Endothelial cell of umbilical vein (primary cell): ENCODE measurements at regions not wholly inside any gene's neighbourhood (a gene's known extent, or its start where the extent isn't known, plus 50 kb on each side); places are given as distances from the start of the nearest gene placed in this dataset.

Source experiments
- BruUV-seq: library from RNA; stranded (reverse); fragments of 400-500 nt; replicated peaks from 2 replicates; lab custom pipeline; 2021; lab: Mats Ljungman, UMichigan
- CTCF ChIA-PET: fragments of 300-600, 350-600 bp; sonication (Branson Sonifier 250); formaldehyde crosslinking; loops from one replicate; lab custom pipeline; 2021; ENCODE audit warnings: antibody characterized with exemption, inconsistent platforms; lab: Charles Lee
- POLR2A ChIA-PET: fragments of 300-600, 350-600 bp; sonication (Branson Sonifier 250); formaldehyde crosslinking; loops from one replicate; lab custom pipeline; 2021; ENCODE audit warnings: antibody characterized with exemption, inconsistent platforms; lab: Charles Lee
- DNase-seq: peaks from one replicate; pipeline ENCODE4 v3.0.0-alpha.2; 2011; ENCODE audit warnings: low read depth, low spot score
- FAIRE-seq: peaks from 2 replicates; lab custom pipeline; 2011; peaks lifted over from hg19 to GRCh38; lab: Jason Lieb, UNC
- H2AFZ ChIP-seq: 2 replicates; pipeline ENCODE4 v1.6.0; 2012; ENCODE audit warnings: low read depth, low read length, control low read depth, inconsistent platforms
- H3K27ac ChIP-seq: 2 replicates; pipeline ENCODE4 v1.5.1; 2011; ENCODE audit warnings: low read depth, mild to moderate bottlenecking, control low read depth, low read length, moderate library complexity; ENCODE audit not compliant: insufficient read depth
- H3K27me3 ChIP-seq, 2 experiments: 2 replicates each; pipeline versions ENCODE4 v1.6.0 to v1.6.1; 2011; ENCODE audit warnings: low read length in 2 of 2, mixed read lengths in 1 of 2; ENCODE audit not compliant: control insufficient read depth in 2 of 2, insufficient read depth in 2 of 2
- H3K36me3 ChIP-seq, 2 experiments: 2 replicates in 1 of 2; 3 replicates in 1 of 2; pipeline ENCODE4 v1.5.1; 2011; ENCODE audit warnings: low read length in 2 of 2, mild to moderate bottlenecking in 1 of 2, moderate library complexity in 1 of 2; ENCODE audit not compliant: control insufficient read depth in 2 of 2, insufficient read depth in 2 of 2; ENCODE audit errors: extremely low read depth in 1 of 2
- H3K4me1 ChIP-seq: 3 replicates; pipeline ENCODE4 v1.5.1; 2011; ENCODE audit warnings: mild to moderate bottlenecking, low read length; ENCODE audit not compliant: control insufficient read depth, insufficient read depth; ENCODE audit errors: extremely low read depth
- H3K4me2 ChIP-seq: 2 replicates; pipeline ENCODE4 v1.6.1; 2011; ENCODE audit warnings: low read length, control low read depth, mixed read lengths; ENCODE audit not compliant: insufficient read depth
- H3K4me3 ChIP-seq, 3 experiments: fragments of 200-600 bp in 1 of 3; sonication (generic), shearing (Covaris generic) in 1 of 3; replicated peaks in 1 of 3; 2 replicates each; pipeline ENCODE4 v1.5.1; 2011 to 2016; ENCODE audit warnings: control low read depth in 3 of 3, low read length in 3 of 3, mild to moderate bottlenecking in 2 of 3, inconsistent platforms in 1 of 3, low read depth in 1 of 3, moderate library complexity in 1 of 3; ENCODE audit not compliant: insufficient read depth in 1 of 3
- H3K79me2 ChIP-seq: 2 replicates; pipeline ENCODE4 v1.6.0; 2012; ENCODE audit warnings: low read length, inconsistent platforms; ENCODE audit not compliant: control insufficient read depth, insufficient read depth
- H3K9ac ChIP-seq: replicated peaks from 2 replicates; pipeline ENCODE3; 2011; ENCODE audit warnings: low read length, control low read depth; ENCODE audit not compliant: insufficient read depth; ENCODE audit errors: extremely low read depth
- H3K9me1 ChIP-seq: replicated peaks from 3 replicates; pipeline ENCODE4 v1.6.0; 2011; ENCODE audit warnings: mild to moderate bottlenecking, low read length; ENCODE audit not compliant: control insufficient read depth, insufficient read depth; ENCODE audit errors: extremely low read depth
- H3K9me3 ChIP-seq: replicated peaks from 2 replicates; pipeline ENCODE4 v1.5.1; 2012; ENCODE audit warnings: low read length, inconsistent platforms; ENCODE audit not compliant: control insufficient read depth, insufficient read depth
- H4K20me1 ChIP-seq: replicated peaks from 2 replicates; pipeline ENCODE3; 2011; ENCODE audit warnings: mild to moderate bottlenecking, low read length; ENCODE audit not compliant: control insufficient read depth, insufficient read depth; ENCODE audit errors: extremely low read depth
- EZH2 ChIP-seq: IDR thresholded peaks from 2 replicates; pipeline ENCODE4 v1.6.1; 2012; ENCODE audit warnings: borderline replicate concordance, low read depth, mild to moderate bottlenecking, moderate library complexity, low read length, inconsistent platforms; ENCODE audit not compliant: severe bottlenecking
- FOS ChIP-seq: IDR thresholded peaks from 2 replicates; pipeline ENCODE4 v1.6.1; 2011; ENCODE audit warnings: mild to moderate bottlenecking, low read length, moderate library complexity, borderline replicate concordance; ENCODE audit not compliant: insufficient read depth
- JUN ChIP-seq: IDR thresholded peaks from 2 replicates; pipeline ENCODE4 v1.6.1; 2011; ENCODE audit warnings: borderline replicate concordance, low read depth; ENCODE audit not compliant: insufficient read length, insufficient read depth
- dilution Hi-C: fragments of 300-500 bp; cut with MboI; formaldehyde crosslinking; loops from one replicate; pipeline ENCODE4 v1.15.0; 2019; ENCODE audit warnings: low sequenced_read_pairs; ENCODE audit not compliant: extremely low pct_ligation_motif_present
- intact Hi-C: fragments of 100-400 bp; cut with micrococcal nuclease; formaldehyde crosslinking; loops from one replicate; pipeline ENCODE4 v1.10.0; 2022
- TF ChIP-seq, protein P1 (sequence below), 2 donors: IDR thresholded peaks; 1 replicate in 1 of 2; 2 replicates in 1 of 2; pipeline ENCODE4 v1.5.1; 2011; ENCODE audit warnings: low read length in 2 of 2, mild to moderate bottlenecking in 2 of 2, moderate library complexity in 2 of 2, control low read depth in 1 of 2, inconsistent platforms in 1 of 2, low read depth in 1 of 2; ENCODE audit not compliant: insufficient read depth in 1 of 2; ENCODE audit errors: extremely low read depth in 1 of 2

DNA sequence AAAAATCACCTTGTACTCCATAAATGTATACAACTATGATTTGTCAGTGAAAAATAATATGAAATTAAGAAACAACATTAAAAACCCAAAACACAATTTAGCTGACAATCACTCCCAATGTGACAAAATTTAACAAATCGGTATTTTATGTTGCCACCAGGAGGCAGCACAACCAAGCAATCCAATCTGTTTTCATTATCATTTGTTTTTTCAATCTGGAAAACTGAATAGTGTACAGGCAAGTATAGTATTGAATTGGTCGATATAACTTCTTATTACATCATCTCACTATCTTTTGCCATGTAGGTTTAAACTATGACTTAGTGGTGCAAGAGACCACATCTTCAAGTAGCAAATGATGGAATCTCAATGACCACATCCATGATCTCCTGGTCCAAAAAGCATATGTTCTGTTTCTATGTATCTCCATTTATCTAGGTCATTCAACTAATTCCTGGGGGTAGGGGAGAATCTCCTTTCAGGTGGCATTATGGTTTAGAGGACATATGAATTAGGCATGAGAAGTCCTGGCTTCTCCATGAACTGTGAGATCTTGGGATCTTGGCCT lies 112.9 kb upstream of the AGA start:
- ChIA-PET CTCF (no interaction called here), POLR2A (no interaction called here)
- no peaks in the 10 kb centered on the region for H3K79me2 ChIP-seq
- dilution Hi-C loops (no loop called here), intact Hi-C loops (loop anchor here (2.0 to 10.0 kb wide), 2 partner anchors 112 to 300 kb away; partner anchors contain the start of gene AGA)
- no peak overlapping the region for H3K9ac ChIP-seq
- H3K4me3 ChIP-seq, result no peak overlapping the region
- H3K27me3 ChIP-seq, result no peaks in the 10 kb centered on the region
- DNase-seq, result peak; percentile 7
- H2AFZ ChIP-seq, result no peak overlapping the region
- no peaks in the 10 kb centered on the region for H3K4me1 ChIP-seq
- H3K36me3 ChIP-seq, result no peaks in the 10 kb centered on the region
- no peaks in the 10 kb centered on the region for H4K20me1 ChIP-seq
- H3K9me1 ChIP-seq, result no peaks in the 10 kb centered on the region
- peak; percentile 50 for FAIRE-seq
- no peak overlapping the region for H3K4me2 ChIP-seq
- no peak overlapping the region for H3K27ac ChIP-seq
- BruUV-seq, result no TSS peak
- TF ChIP-seq, protein P1, sequence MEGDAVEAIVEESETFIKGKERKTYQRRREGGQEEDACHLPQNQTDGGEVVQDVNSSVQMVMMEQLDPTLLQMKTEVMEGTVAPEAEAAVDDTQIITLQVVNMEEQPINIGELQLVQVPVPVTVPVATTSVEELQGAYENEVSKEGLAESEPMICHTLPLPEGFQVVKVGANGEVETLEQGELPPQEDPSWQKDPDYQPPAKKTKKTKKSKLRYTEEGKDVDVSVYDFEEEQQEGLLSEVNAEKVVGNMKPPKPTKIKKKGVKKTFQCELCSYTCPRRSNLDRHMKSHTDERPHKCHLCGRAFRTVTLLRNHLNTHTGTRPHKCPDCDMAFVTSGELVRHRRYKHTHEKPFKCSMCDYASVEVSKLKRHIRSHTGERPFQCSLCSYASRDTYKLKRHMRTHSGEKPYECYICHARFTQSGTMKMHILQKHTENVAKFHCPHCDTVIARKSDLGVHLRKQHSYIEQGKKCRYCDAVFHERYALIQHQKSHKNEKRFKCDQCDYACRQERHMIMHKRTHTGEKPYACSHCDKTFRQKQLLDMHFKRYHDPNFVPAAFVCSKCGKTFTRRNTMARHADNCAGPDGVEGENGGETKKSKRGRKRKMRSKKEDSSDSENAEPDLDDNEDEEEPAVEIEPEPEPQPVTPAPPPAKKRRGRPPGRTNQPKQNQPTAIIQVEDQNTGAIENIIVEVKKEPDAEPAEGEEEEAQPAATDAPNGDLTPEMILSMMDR (IDR thresholded peaks at IDR 0.05; ENCODE audit: extremely low read depth in 1 of 2, insufficient read depth in 1 of 2, low read depth in 1 of 2, low read length in 2 of 2), result peak; percentile 29 to 32
- no peak for TF ChIP-seq FOS
- no peaks in the 10 kb centered on the region for H3K9me3 ChIP-seq

DNA sequence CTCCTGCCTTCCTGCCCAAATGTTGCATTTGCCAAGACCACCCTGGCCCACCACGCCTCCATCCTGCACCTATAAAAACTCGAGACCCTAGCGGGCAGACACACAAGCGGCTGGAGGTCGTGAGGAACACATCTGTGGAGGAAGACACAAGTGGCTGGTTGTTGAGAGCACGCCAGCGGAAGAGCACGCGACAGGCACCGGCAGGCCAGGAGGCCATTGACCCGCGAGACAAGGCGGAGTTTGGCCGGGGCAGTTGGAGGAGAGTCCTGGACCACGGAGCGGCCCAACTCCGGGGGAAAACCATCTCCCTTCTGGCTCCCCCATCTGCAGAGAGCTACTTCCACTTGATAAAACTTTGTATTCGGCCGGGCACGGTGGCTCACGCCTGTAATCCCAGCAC lies 115.2 kb upstream of the AGA start:
- intact Hi-C loops, result loop anchor here (10.0 kb wide), 1 partner anchor 303 kb away; no protein-coding TSS in a partner anchor
- Histone ChIP-seq H3K9me3 (no peaks in the 10 kb centered on the region), H3K9ac (no peak overlapping the region), H3K9me1 (no peaks in the 10 kb centered on the region), H4K20me1 (no peaks in the 10 kb centered on the region), H3K79me2 (no peaks in the 10 kb centered on the region), H3K27me3 (no peaks in the 10 kb centered on the region), H2AFZ (no peak overlapping the region), H3K27ac (no peak overlapping the region), H3K4me2 (no peak overlapping the region), H3K36me3 (no peaks in the 10 kb centered on the region), H3K4me3 (no peak overlapping the region), H3K4me1 (no peaks in the 10 kb centered on the region)
- dilution Hi-C loops, result no loop called here
- ChIA-PET CTCF (no interaction called here), POLR2A (no interaction called here)
- no TSS peak for BruUV-seq
- no peak for TF ChIP-seq JUN
- no peak for TF ChIP-seq EZH2
- TF ChIP-seq FOS, result no peak
- no peak for FAIRE-seq
- DNase-seq, result no peak
